ENCODE measurements at regions not wholly inside any gene's neighbourhood (a gene's known extent, or its start where the extent isn't known, plus 50 kb on each side); places are given as distances from the start of the nearest gene placed in this dataset.

DNA sequence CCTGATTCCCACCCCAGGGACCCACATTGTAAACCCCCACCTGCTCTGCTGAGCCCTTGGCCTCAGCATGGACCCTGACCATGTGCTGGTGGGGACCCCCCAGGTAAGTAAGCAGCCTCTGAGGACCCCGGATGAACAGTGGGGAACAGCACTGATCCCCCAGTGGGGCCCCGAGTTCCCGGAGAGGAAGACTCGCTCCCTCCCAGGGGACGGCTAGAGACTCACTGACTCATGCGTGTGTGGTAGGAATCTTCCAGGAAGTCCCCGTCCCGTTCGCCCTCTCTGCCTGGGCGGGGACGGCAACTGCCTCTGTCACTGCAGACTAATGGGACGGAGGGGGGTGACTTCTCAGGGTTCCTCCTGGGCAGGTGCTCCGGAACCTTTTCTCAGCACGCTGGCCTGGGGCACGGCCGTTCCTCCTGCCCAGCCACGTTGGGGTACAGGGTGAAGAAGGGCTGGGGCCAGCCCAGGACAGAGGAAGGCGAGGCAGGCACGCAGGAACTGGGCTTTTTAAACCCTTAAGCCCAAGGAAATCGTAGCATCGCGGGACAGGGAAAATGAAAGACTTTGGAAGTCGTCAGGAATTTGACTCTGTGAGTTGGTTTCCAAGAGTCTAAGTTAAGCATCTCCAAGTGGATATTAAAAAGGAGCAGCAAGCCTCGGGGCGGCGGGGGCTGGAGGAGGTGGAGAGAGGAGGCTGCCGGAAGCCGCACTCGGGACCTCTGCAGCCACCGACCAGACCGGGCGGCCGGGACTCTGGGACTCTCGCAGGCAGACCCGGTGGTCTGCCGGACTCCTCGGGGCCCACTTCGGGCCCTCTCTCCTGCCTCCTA is 178.7 kb downstream of the SEC14L1 start:
- H3K4me1 ChIP-seq (ENCODE audit: low read depth, poor library complexity, severe bottlenecking): peaks cover 29% of the 10 kb centered on the region
- H2AFZ ChIP-seq (ENCODE audit: low read depth): peak overlapping the region; percentile 32; the same call in 1 of the 2 replicates
- H3K9ac ChIP-seq: peak overlapping the region; percentile 93
- peak overlapping the region; percentile 88 for H3K27ac ChIP-seq
- H3K79me2 ChIP-seq (ENCODE audit: insufficient read depth, low read depth): peaks cover 47% of the 10 kb centered on the region
- H3K27me3 ChIP-seq (ENCODE audit: insufficient read depth, low read depth): no peaks in the 10 kb centered on the region
- H3K4me2 ChIP-seq: peak overlapping the region; percentile 44
- no peaks in the 10 kb centered on the region for H3K36me3 ChIP-seq (ENCODE audit: insufficient read depth)
- no peaks in the 10 kb centered on the region for H4K20me1 ChIP-seq (ENCODE audit: insufficient read depth)
- TF ChIP-seq, protein P1, sequence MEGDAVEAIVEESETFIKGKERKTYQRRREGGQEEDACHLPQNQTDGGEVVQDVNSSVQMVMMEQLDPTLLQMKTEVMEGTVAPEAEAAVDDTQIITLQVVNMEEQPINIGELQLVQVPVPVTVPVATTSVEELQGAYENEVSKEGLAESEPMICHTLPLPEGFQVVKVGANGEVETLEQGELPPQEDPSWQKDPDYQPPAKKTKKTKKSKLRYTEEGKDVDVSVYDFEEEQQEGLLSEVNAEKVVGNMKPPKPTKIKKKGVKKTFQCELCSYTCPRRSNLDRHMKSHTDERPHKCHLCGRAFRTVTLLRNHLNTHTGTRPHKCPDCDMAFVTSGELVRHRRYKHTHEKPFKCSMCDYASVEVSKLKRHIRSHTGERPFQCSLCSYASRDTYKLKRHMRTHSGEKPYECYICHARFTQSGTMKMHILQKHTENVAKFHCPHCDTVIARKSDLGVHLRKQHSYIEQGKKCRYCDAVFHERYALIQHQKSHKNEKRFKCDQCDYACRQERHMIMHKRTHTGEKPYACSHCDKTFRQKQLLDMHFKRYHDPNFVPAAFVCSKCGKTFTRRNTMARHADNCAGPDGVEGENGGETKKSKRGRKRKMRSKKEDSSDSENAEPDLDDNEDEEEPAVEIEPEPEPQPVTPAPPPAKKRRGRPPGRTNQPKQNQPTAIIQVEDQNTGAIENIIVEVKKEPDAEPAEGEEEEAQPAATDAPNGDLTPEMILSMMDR (conservative IDR thresholded peaks at IDR 0.05; ENCODE audit: low read depth, low read length): no peak
- no peak overlapping the region for H3K4me3 ChIP-seq (IDR thresholded peaks at IDR 0.05; ENCODE audit: insufficient read depth, low read depth, low read length)

DNA sequence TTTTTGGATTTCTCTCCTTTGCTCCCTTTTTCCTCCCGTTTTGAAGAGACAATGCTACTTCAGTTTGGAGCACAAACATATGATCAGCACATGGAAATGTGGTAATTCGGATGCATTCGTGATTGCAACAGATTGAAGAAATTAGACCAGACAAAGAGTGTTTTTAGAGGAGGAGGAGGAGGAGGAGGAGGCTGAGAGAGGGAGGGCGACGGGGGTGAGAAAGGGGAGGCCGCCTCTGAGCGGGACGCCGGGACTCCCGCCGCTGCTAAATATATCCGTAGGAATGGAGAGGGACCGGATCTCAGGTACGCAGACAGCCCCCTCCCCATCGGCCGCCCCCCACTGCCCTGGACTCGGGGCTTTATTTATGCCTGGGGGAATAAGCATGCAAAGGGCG is 179.3 kb downstream of the SEC14L1 start:
- Histone ChIP-seq H3K9ac (peak overlapping the region; percentile 93), H3K27ac (peak overlapping the region; percentile 88), H3K4me1 (ENCODE audit: low read depth, poor library complexity, severe bottlenecking) (peaks cover 35% of the 10 kb centered on the region), H3K4me2 (peak overlapping the region; percentile 44), H4K20me1 (ENCODE audit: insufficient read depth) (no peaks in the 10 kb centered on the region), H3K4me3 (IDR thresholded peaks at IDR 0.05; ENCODE audit: insufficient read depth, low read depth, low read length) (no peak overlapping the region), H3K36me3 (ENCODE audit: insufficient read depth) (no peaks in the 10 kb centered on the region), H3K27me3 (ENCODE audit: insufficient read depth, low read depth) (no peaks in the 10 kb centered on the region), H3K79me2 (ENCODE audit: insufficient read depth, low read depth) (peaks cover 50% of the 10 kb centered on the region), H2AFZ (ENCODE audit: low read depth) (peak overlapping the region; percentile 32; the same call in 1 of the 2 replicates)
- TF ChIP-seq, protein P1 (conservative IDR thresholded peaks at IDR 0.05; ENCODE audit: low read depth, low read length): no peak

DNA sequence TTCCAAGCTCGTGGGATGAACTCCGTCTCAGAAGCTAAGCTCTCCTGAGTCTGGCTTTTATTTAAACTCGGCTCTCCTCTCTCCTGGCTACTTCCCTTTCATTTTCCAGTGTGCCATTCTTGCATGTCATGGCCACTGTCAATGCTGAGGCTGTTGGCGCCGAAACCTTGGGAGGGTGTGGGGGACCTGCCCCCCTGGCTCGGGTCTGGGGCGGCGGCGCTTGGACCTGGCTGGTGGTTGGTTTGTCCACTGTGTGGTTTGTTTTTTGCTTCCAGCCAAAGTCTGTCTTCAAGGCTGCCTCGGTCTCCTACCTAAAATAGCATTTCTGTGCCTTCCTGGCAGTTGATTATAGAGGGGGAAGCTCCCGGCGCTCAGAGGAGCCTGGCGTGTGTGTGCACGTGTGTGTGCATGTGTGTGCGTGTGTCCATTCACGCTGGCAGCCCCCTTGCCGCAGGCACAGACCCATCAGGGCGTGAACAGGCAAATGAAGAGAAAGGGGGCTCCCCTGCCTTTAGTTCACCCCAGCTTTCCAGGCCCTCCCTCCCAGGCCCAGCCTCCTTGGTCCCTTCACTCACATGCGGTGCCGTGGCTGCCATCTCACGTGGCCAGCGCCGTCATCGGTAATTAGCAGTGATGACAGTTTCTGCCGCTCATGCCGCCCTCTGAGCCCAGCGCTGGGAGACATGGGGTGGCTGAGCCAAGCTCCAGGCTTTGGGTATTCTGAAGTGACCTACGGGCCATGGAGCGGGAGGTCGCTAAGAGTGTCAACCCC is 179.9 kb downstream of the SEC14L1 start:
- H3K9ac ChIP-seq: peak overlapping the region; percentile 93
- peak overlapping the region; percentile 88 for H3K27ac ChIP-seq
- no peaks in the 10 kb centered on the region for H4K20me1 ChIP-seq (ENCODE audit: insufficient read depth)

More for the DNA sequence above, 179.9 kb downstream of the SEC14L1 start:
- H3K4me2 ChIP-seq: peak overlapping the region; percentile 44
- H3K4me3 ChIP-seq (IDR thresholded peaks at IDR 0.05; ENCODE audit: insufficient read depth, low read depth, low read length): no peak overlapping the region
- H3K4me1 ChIP-seq (ENCODE audit: low read depth, poor library complexity, severe bottlenecking): peaks cover 41% of the 10 kb centered on the region
- H3K36me3 ChIP-seq (ENCODE audit: insufficient read depth): no peaks in the 10 kb centered on the region
- no peaks in the 10 kb centered on the region for H3K27me3 ChIP-seq (ENCODE audit: insufficient read depth, low read depth)
- TF ChIP-seq, protein P1 (conservative IDR thresholded peaks at IDR 0.05; ENCODE audit: low read depth, low read length): no peak
- no peak overlapping the region for H2AFZ ChIP-seq (ENCODE audit: low read depth)
- H3K79me2 ChIP-seq (ENCODE audit: insufficient read depth, low read depth): peaks cover 57% of the 10 kb centered on the region
